BJ (cell line): ENCODE measurements at regions not wholly inside any gene's neighbourhood (a gene's known extent, or its start where the extent isn't known, plus 50 kb on each side); places are given as distances from the start of the nearest gene placed in this dataset.

Source experiments
- CTCF ChIA-PET: fragments of 350-600 bp; formaldehyde crosslinking; extraction: SDS; loops from one replicate; lab custom pipeline; 2021; ENCODE audit warnings: antibody characterized with exemption, inconsistent platforms; lab: Yijun Ruan, JAX
- POLR2A ChIA-PET: fragments of 300-600 bp; sonication (Branson Sonifier 250); formaldehyde crosslinking; extraction: SDS; loops from one replicate; lab custom pipeline; 2021; ENCODE audit warnings: antibody characterized with exemption; lab: Charles Lee
- DNase-seq: peaks from one replicate; pipeline ENCODE4 v3.0.0-alpha.2; 2011; ENCODE audit warnings: low read depth
- H3K27me3 ChIP-seq: 2 replicates; pipeline ENCODE4 v1.6.0; 2011; ENCODE audit warnings: low read length; ENCODE audit not compliant: control insufficient read depth, insufficient read depth
- H3K36me3 ChIP-seq: 2 replicates; pipeline ENCODE4 v1.5.1; 2011; ENCODE audit warnings: low read length; ENCODE audit not compliant: control insufficient read depth, insufficient read depth
- H3K4me3 ChIP-seq: 2 replicates; pipeline ENCODE4 v1.5.1; 2011; ENCODE audit warnings: low read depth, mild to moderate bottlenecking, control low read depth, low read length
- CTCF ChIP-seq: IDR thresholded peaks from 2 replicates; pipeline ENCODE4 v1.5.1; 2011; ENCODE audit warnings: low read depth, mild to moderate bottlenecking, control low read depth, inconsistent platforms, low read length, moderate library complexity; ENCODE audit not compliant: insufficient read depth

GRCh38 chr1:108016451-108016920 is 51.5 kb upstream of the VAV3 start:
- ChIA-PET POLR2A (no interaction called here), CTCF (no interaction called here)
- TF ChIP-seq CTCF: no peak
- no peak for DNase-seq
- Histone ChIP-seq H3K27me3 (no peaks in the 10 kb centered on the region; the same call in 1 of the 2 replicates), H3K36me3 (no peaks in the 10 kb centered on the region), H3K4me3 (no peak overlapping the region)
